Ovary (tissue), 3 donors: ENCODE measurements at regions not wholly inside any gene's neighbourhood (a gene's known extent, or its start where the extent isn't known, plus 50 kb on each side); places are given as distances from the start of the nearest gene placed in this dataset.

Source experiments
- CTCF ChIP-seq, 3 donors: fragments of 450-650 bp in 2 of 3; fragments of 200-600 bp in 1 of 3; IDR thresholded peaks; one replicate each; pipeline versions ENCODE4 v1.5.1 to v1.8.0; 2016 to 2022; ENCODE audit warnings: antibody characterized with exemption in 3 of 3, mild to moderate bottlenecking in 1 of 3
- POLR2A ChIP-seq: fragments of 450-650 bp; IDR thresholded peaks from one replicate; pipeline ENCODE4 v1.6.1; 2017; ENCODE audit warnings: antibody characterized with exemption, mild to moderate bottlenecking, moderate library complexity
- donor health status: DM: no; HTN: no; CAD: no.

- TF ChIP-seq CTCF (IDR thresholded peaks at IDR 0.05) (no peak), POLR2A (no peak)
Observed at GRCh38 chr1:245094092-245094491, 60.7 kb upstream of the KIF26B start.
